GM18867 (cell line): ENCODE measurements at regions not wholly inside any gene's neighbourhood (a gene's known extent, or its start where the extent isn't known, plus 50 kb on each side); places are given as distances from the start of the nearest gene placed in this dataset.

Experiments
- ATAC-seq: cut with Tn5 transposase; IDR thresholded peaks from one replicate; pipeline ENCODE4 v1.9.1; 2021; ENCODE audit warnings: mild to moderate bottlenecking, moderate library complexity; ENCODE audit not compliant: unreplicated experiment

- ATAC-seq, result no peak
Measured at GRCh38 chr10:4020631-4021030, 235.6 kb upstream of the KLF6 start.

- ATAC-seq, result no peak
Measured at GRCh38 chr10:4018054-4018511, 233.1 kb upstream of the KLF6 start.

- ATAC-seq, result no peak
Measured at GRCh38 chr10:4017336-4017735, 232.3 kb upstream of the KLF6 start.

GRCh38 chr10:4016214-4016740 is 231.3 kb upstream of the KLF6 start:
- no peak for ATAC-seq

GRCh38 chr10:4013651-4014121 is 228.7 kb upstream of the KLF6 start:
- ATAC-seq, result peak; percentile 86

GRCh38 chr10:4012848-4013247 is 227.8 kb upstream of the KLF6 start:
- ATAC-seq, result no peak

- no peak for ATAC-seq
Measured at GRCh38 chr10:4011136-4011812, 226.3 kb upstream of the KLF6 start.

- no peak for ATAC-seq
Measured at GRCh38 chr10:4008676-4009382, 223.8 kb upstream of the KLF6 start.

- ATAC-seq, result no peak
Measured at GRCh38 chr10:4007771-4008170, 222.8 kb upstream of the KLF6 start.

- ATAC-seq, result no peak
Measured at GRCh38 chr10:4006858-4007257, 221.8 kb upstream of the KLF6 start.

GRCh38 chr10:4006051-4006450 is 221.0 kb upstream of the KLF6 start:
- ATAC-seq, result no peak

- no peak for ATAC-seq
Measured at GRCh38 chr10:4004990-4005389, 220.0 kb upstream of the KLF6 start.

- no peak for ATAC-seq
Measured at GRCh38 chr10:4004144-4004543, 219.1 kb upstream of the KLF6 start.

GRCh38 chr10:4003348-4003973 is 218.5 kb upstream of the KLF6 start:
- ATAC-seq, result no peak

GRCh38 chr10:4001811-4002210 is 216.8 kb upstream of the KLF6 start:
- no peak for ATAC-seq

- no peak for ATAC-seq
Measured at GRCh38 chr10:3999642-4000041, 214.6 kb upstream of the KLF6 start.

GRCh38 chr10:3996697-3997096 is 211.7 kb upstream of the KLF6 start:
- ATAC-seq, result no peak

- no peak for ATAC-seq
Measured at GRCh38 chr10:3995302-3996210, 210.5 kb upstream of the KLF6 start.

- ATAC-seq, result no peak
Measured at GRCh38 chr10:3992382-3993178, 207.6 kb upstream of the KLF6 start.

GRCh38 chr10:3990307-3990706 is 205.3 kb upstream of the KLF6 start:
- ATAC-seq, result no peak
